ENCODE measurements at regions not wholly inside any gene's neighbourhood (a gene's known extent, or its start where the extent isn't known, plus 50 kb on each side); places are given as distances from the start of the nearest gene placed in this dataset.
"Not testable (repeated sequence)": the region's sequence is repeated elsewhere in the genome, so short reads cannot be mapped to it uniquely, and the experiment has no call there.

DNA sequence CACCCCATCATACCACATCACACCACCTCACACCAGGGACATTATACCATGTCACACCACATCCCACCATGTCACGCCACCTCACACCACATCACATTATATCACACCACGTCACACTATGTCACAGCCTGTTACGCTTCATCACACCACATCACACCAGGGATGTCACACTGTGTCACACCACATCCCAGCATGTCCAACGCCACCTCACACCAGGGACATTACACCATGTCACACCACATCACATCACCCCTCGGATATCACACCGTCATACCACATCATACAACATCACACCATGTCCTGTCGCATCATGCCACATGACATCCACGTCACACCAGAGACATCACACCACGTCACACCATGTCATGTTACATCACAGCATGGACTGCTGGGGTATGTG is 235.5 kb downstream of the TMEM121 start:
- Histone ChIP-seq H3K4me1 (ENCODE audit: control insufficient read depth, low read depth, low read length) (no peaks in the 10 kb centered on the region), H3K4me3 (ENCODE audit: low read length) (no peak overlapping the region), H3K27ac (ENCODE audit: low read length) (no peak overlapping the region), H3K9ac (ENCODE audit: low read length) (no peak overlapping the region), H3K9me3 (ENCODE audit: control insufficient read depth, low read depth, low read length) (peaks cover 22% of the 10 kb centered on the region), H3K36me3 (ENCODE audit: control insufficient read depth, low read depth, low read length) (no peaks in the 10 kb centered on the region), H3K27me3 (ENCODE audit: control insufficient read depth, insufficient read depth, low read length) (no peaks in the 10 kb centered on the region)

DNA sequence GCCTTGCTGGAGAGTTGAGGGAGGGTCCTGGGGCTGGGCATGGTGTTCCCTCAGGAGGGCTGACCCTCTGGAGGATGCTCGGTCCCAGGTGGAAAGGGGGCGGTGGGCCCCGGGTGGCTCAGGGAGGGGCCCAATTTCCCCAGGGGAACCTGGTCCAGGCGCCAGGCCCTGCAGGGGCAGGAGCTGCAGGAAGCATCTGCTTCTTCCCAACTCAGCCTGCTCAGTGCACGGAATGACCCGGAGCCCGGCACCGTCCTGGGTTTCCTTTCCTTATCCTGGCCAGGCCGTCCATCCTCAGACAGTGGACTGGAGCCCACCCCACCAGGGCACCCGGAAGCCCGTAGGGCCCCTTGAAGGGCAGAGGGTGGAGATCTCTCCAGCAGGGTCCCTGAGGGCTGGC is 235.9 kb downstream of the TMEM121 start:
- H3K4me1 ChIP-seq (ENCODE audit: control insufficient read depth, low read depth, low read length); H3K9ac ChIP-seq (ENCODE audit: low read length); H3K27ac ChIP-seq (ENCODE audit: low read length); H3K36me3 ChIP-seq (ENCODE audit: control insufficient read depth, low read depth, low read length); H3K4me3 ChIP-seq (ENCODE audit: low read length); H3K27me3 ChIP-seq (ENCODE audit: control insufficient read depth, insufficient read depth, low read length): not testable (repeated sequence)
- peaks cover 22% of the 10 kb centered on the region for H3K9me3 ChIP-seq (ENCODE audit: control insufficient read depth, low read depth, low read length)

DNA sequence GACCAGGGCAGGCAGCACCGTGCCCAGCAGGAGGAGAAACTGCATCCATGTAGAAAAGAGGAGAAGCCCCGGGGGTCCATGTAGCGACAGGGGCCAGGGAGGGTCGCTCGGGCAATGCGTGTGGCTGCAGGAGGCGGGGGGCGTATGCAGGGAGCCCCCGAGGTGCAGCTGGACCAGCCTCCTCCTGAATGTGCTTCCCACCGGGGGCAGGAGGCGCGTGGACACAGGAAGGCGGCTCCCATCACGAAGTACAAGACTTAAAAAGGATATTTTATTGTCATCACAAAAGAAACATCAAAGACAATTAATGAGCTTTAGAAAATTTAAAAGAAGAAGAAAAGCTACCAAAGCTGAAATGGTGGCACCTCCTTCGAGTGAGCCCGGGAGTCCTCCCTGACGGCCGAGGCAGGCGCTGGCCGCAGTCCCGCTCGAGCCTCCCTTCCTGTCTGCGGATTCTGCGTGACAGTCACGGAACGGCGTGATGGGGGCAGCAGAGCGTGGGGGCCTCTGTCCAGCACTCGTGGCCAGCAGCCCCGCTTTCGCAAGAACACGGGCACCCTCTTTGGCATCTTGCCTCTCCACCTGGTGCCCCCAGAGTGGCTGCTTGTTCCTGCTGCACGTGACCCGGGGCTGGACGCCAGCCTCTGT is 238.0 kb downstream of the TMEM121 start:
- H3K27ac ChIP-seq (ENCODE audit: low read length); H3K9ac ChIP-seq (ENCODE audit: low read length); H3K4me3 ChIP-seq (ENCODE audit: low read length); H3K27me3 ChIP-seq (ENCODE audit: control insufficient read depth, insufficient read depth, low read length); H3K36me3 ChIP-seq (ENCODE audit: control insufficient read depth, low read depth, low read length); H3K4me1 ChIP-seq (ENCODE audit: control insufficient read depth, low read depth, low read length): not testable (repeated sequence)
- H3K9me3 ChIP-seq (ENCODE audit: control insufficient read depth, low read depth, low read length) = peaks cover 22% of the 10 kb centered on the region

DNA sequence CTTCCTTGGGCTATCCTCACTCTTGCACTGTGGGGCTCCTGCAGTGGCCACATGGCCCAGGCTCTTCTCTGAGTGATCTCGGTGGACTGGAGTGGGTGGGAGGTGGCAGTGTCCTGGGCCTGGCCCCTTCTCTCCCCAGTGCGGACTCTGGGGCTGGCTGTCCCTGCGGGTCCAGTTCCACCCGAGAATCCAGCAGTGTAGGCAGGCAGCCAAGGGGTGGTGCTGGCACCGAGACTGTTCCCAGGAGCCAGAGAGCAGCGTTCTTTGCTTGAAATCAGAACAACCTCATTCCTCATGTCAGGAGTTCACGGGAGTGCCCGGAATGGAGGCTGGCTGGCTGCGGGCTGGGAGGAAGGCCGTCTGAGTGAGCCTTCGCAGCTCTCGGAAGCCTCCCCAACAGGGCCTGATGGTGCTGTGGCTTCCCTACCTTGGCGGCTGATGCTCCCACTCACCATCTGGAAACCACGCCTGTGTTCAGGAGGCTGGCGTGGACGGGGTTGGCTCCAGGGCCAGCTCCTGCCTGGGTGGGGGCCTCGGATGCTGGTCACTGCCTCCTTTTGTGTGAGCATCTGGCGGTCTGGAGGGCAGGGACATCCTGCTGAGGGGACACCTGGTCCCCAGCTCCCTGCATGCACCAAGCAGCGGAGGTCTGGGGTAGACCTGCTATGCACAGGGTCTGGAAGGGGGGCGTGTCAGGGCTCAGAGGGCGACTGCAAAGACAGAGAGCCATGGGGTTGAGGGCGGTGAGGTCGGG is 238.9 kb downstream of the TMEM121 start:
- H3K27me3 ChIP-seq (ENCODE audit: control insufficient read depth, insufficient read depth, low read length); H3K27ac ChIP-seq (ENCODE audit: low read length); H3K9ac ChIP-seq (ENCODE audit: low read length); H3K4me1 ChIP-seq (ENCODE audit: control insufficient read depth, low read depth, low read length); H3K36me3 ChIP-seq (ENCODE audit: control insufficient read depth, low read depth, low read length); H3K4me3 ChIP-seq (ENCODE audit: low read length): not testable (repeated sequence)
- peaks cover 22% of the 10 kb centered on the region for H3K9me3 ChIP-seq (ENCODE audit: control insufficient read depth, low read depth, low read length)

DNA sequence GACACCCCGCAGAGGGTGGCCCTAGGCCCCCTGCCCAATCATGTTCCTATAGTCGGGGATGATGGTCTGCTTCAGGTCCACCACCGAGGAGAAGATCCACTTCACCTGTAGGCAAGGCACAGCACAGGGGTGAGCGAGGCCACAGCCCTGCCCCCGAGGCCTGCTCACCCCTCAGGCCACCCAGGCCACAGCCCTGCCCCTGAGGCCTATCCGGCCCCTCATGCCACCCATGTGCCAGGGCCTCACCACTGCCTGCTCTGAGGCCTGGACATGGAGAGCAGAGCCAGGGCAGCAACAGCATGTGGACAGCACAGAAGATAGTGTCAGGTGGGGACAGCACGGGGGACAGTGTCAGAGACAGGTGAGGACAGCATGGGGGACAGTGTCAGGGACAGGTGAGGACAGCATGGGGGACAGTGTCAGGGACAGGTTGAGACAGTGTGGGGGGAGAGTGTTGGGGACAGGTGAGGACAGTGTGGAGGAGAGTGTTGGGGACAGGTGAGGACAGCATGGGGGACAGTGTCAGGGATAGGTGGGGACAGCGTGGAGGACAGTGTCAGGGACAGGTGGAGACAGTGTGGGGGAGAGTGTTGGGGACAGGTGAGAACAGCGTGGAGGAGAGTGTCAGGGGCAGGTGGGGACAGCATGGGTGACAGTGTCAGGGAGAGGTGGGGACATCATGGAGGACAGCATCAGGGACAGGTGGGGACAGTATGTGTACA is 239.7 kb downstream of the TMEM121 start:
- H3K4me1 ChIP-seq (ENCODE audit: control insufficient read depth, low read depth, low read length) = no peaks in the 10 kb centered on the region
- H3K27ac ChIP-seq (ENCODE audit: low read length) = no peak overlapping the region
- H3K4me3 ChIP-seq (ENCODE audit: low read length) = no peak overlapping the region
- peaks cover 16% of the 10 kb centered on the region for H3K9me3 ChIP-seq (ENCODE audit: control insufficient read depth, low read depth, low read length)
- H3K9ac ChIP-seq (ENCODE audit: low read length) = no peak overlapping the region
- no peaks in the 10 kb centered on the region for H3K27me3 ChIP-seq (ENCODE audit: control insufficient read depth, insufficient read depth, low read length)
- H3K36me3 ChIP-seq (ENCODE audit: control insufficient read depth, low read depth, low read length) = no peaks in the 10 kb centered on the region

DNA sequence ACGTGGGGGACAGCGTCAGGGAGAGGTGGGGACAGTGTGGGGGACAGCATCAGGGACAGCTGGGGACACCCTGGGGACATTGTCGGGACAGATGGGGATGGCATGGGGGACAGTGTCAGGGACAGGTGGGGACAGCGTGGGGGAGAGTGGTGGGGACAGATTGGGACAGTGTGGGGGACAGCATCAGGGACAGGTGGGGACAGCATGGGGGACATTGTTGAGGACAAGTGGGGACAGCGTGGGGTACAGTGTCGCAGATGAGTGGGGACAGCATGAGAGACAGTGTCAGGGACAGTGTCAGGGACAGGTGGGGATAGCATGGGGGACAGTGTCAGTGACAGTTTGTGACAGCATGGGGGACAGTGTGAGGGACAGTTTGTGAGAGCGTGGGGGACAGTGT is 240.9 kb downstream of the TMEM121 start:
- H3K9me3 ChIP-seq (ENCODE audit: control insufficient read depth, low read depth, low read length) = peaks cover 8% of the 10 kb centered on the region
- no peak overlapping the region for H3K4me3 ChIP-seq (ENCODE audit: low read length)
- no peaks in the 10 kb centered on the region for H3K4me1 ChIP-seq (ENCODE audit: control insufficient read depth, low read depth, low read length)
- no peaks in the 10 kb centered on the region for H3K36me3 ChIP-seq (ENCODE audit: control insufficient read depth, low read depth, low read length)
- no peaks in the 10 kb centered on the region for H3K27me3 ChIP-seq (ENCODE audit: control insufficient read depth, insufficient read depth, low read length)
- H3K27ac ChIP-seq (ENCODE audit: low read length) = no peak overlapping the region
- H3K9ac ChIP-seq (ENCODE audit: low read length) = no peak overlapping the region

DNA sequence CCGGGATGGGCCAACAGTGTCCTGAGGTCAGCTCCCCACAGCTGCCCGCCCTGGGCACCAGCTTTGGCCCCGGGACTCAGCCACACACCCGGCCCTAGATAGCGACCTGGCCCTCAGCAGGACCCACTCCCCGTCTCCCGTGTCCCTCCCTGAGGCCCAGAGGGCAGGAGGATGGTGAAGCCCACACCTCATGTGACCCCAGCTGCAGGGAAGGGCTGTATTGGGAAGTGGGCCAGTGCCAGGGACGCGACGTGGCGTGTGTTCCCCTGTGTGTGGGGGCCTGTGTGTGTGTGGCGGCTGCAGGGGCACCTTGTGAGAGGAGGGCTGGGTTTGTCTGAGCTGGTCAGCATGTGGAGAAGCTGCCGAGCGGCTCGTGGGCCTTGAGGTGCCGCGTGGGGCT is 241.7 kb downstream of the TMEM121 start:
- not testable (repeated sequence) for H3K27ac ChIP-seq (ENCODE audit: low read length); H3K27me3 ChIP-seq (ENCODE audit: control insufficient read depth, insufficient read depth, low read length); H3K4me1 ChIP-seq (ENCODE audit: control insufficient read depth, low read depth, low read length); H3K4me3 ChIP-seq (ENCODE audit: low read length); H3K36me3 ChIP-seq (ENCODE audit: control insufficient read depth, low read depth, low read length); H3K9me3 ChIP-seq (ENCODE audit: control insufficient read depth, low read depth, low read length); H3K9ac ChIP-seq (ENCODE audit: low read length)

DNA sequence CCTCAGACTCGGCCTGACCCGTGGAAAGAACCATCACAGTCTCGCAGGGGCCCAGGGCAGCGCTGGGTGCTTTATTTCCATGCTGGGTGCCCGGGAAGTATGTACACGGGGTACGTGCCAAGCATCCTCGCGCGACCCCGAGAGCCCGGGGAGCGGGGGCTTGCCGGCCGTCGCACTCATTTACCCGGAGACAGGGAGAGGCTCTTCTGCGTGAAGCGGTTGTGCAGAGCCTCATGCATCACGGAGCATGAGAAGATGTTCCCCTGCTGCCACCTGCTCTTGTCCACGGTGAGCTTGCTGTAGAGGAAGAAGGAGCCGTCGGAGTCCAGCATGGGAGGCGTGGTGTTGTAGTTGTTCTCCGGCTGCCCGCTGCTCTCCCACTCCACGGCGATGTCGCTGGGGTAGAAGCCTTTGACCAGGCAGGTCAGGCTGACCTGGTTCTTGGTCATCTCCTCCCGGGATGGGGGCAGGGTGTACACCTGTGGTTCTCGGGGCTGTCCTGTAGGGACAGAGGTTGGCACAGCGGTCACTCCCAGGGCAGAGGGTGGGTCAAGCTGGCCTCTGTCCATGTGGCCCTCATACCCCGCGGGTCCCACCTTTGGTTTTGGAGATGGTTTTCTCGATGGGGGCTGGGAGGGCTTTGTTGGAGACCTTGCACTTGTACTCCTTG is 242.8 kb downstream of the TMEM121 start:
- not testable (repeated sequence) for H3K4me3 ChIP-seq (ENCODE audit: low read length); H3K27me3 ChIP-seq (ENCODE audit: control insufficient read depth, insufficient read depth, low read length); H3K27ac ChIP-seq (ENCODE audit: low read length); H3K9ac ChIP-seq (ENCODE audit: low read length); H3K36me3 ChIP-seq (ENCODE audit: control insufficient read depth, low read depth, low read length); H3K9me3 ChIP-seq (ENCODE audit: control insufficient read depth, low read depth, low read length); H3K4me1 ChIP-seq (ENCODE audit: control insufficient read depth, low read depth, low read length)

DNA sequence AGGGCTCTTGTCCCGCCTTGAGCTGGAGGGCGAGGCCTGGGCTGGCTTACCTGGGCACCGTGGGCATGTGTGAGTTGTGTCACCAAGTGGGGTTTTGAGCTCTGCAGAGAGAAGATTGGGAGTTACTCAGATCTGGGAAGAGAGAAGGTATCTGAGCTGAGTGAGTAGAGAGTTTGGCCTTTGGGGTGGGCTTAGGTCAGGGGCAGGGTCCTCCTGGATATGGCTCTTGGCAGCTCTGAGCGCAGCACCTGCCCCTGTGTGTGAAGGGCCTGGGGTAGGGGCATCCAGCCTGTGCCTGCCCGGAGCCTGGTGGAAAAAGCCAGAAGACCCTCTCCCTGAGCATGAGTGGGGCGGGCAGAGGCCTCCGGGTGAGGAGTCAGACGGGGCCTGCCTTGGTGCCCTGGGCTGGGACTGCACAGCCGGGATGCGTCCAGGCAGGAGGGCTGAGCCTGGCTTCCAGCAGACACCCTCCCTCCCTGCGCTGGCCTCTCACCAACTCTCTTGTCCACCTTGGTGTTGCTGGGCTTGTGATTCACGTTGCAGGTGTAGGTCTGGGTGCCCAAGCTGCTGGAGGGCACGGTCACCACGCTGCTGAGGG is 244.3 kb downstream of the TMEM121 start:
- H3K9me3 ChIP-seq (ENCODE audit: control insufficient read depth, low read depth, low read length); H3K4me3 ChIP-seq (ENCODE audit: low read length); H3K36me3 ChIP-seq (ENCODE audit: control insufficient read depth, low read depth, low read length); H3K9ac ChIP-seq (ENCODE audit: low read length); H3K4me1 ChIP-seq (ENCODE audit: control insufficient read depth, low read depth, low read length); H3K27ac ChIP-seq (ENCODE audit: low read length); H3K27me3 ChIP-seq (ENCODE audit: control insufficient read depth, insufficient read depth, low read length): not testable (repeated sequence)

DNA sequence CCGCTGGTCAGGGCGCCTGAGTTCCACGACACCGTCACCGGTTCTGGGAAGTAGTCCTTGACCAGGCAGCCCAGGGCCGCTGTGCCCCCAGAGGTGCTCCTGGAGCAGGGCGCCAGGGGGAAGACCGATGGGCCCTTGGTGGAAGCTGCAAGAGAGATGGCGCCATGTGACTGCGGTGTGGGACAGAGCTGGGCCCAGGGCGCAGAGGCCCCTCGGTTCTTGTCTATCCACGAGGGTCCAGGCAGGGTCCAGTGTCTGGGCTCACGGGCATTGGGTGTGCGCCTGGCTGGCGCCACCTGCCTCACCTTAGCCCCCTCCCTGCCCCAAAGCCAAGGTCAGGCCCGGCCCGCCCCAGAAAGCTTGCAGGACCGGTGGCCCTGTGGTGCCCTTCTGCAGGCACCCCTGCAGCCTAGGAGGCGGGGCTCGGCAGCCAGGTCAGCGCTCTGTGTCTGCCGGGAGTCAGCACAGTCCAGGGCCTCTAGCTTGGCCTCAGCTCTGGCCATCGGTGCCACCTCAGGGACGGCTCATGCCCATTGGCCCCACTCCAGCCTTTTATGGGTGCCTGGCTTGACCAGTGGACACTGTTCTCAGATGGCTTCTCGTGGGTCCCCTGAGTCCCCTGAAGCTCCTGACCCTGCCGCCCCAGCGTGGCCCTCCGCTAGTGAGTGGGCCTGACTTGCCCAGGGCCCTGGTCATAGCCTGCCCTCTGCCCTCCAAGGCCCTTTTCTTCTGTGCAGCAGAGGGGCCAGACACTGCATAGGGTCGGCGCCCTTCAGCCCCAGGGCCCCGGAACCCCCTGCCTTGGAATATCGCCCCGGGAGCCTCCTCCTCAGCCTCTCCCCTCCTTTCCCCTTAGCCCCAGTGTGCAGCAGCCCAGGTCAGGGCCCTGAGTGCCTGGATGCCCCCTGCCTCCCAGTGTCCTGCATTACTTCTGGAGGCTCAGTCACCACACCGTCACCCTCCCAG is 245.2 kb downstream of the TMEM121 start:
- not testable (repeated sequence) for H3K4me1 ChIP-seq (ENCODE audit: control insufficient read depth, low read depth, low read length); H3K27ac ChIP-seq (ENCODE audit: low read length); H3K36me3 ChIP-seq (ENCODE audit: control insufficient read depth, low read depth, low read length); H3K4me3 ChIP-seq (ENCODE audit: low read length); H3K9me3 ChIP-seq (ENCODE audit: control insufficient read depth, low read depth, low read length); H3K27me3 ChIP-seq (ENCODE audit: control insufficient read depth, insufficient read depth, low read length); H3K9ac ChIP-seq (ENCODE audit: low read length)
